HL-60 (cell line): ENCODE measurements at regions not wholly inside any gene's neighbourhood (a gene's known extent, or its start where the extent isn't known, plus 50 kb on each side); places are given as distances from the start of the nearest gene placed in this dataset.

Experiments
- CTCF ChIP-seq: IDR thresholded peaks from one replicate; pipeline ENCODE4 v1.5.1; 2011; ENCODE audit warnings: low read length, control low read depth, inconsistent platforms; ENCODE audit not compliant: insufficient read depth
- GABPA ChIP-seq: IDR thresholded peaks from 2 replicates; pipeline ENCODE4 v1.6.1; 2012; ENCODE audit warnings: low read depth
- POLR2AphosphoS5 ChIP-seq: IDR thresholded peaks from 2 replicates; pipeline ENCODE4 v1.6.1; 2012; ENCODE audit warnings: low read depth
- REST ChIP-seq: IDR thresholded peaks from 2 replicates; pipeline ENCODE4 v1.6.1; 2012; ENCODE audit warnings: low read depth; ENCODE audit not compliant: insufficient replicate concordance

GRCh38 chr6:4364172-4364571 is 228.8 kb upstream of the ECI2 start:
- TF ChIP-seq CTCF (no peak), POLR2AphosphoS5 (no peak), GABPA (no peak), REST (no peak)
